ENCODE measurements at regions not wholly inside any gene's neighbourhood (a gene's known extent, or its start where the extent isn't known, plus 50 kb on each side); places are given as distances from the start of the nearest gene placed in this dataset.

DNA sequence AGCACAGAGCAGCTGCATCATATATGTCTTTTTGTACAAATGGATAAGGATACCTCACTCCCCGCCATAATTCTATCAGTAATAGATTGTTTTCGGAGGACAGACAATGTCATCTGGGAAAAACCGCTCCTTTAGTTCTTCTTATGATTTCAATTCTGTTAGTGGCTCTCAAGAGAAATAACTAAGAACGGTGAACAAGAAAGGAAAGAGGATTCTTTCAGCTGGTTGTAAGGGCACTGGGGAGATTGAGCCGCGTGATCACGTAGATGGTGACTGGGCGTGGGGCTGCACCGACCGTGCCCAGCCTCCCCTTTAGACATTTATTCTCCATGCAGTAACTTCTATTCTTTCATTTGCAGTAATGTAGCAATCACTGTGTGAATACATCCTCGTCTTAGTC, 99.4 kb upstream of the PEG3 start:
- H3K36me3 ChIP-seq (ENCODE audit: insufficient read depth): no peaks in the 10 kb centered on the region
- no peaks in the 10 kb centered on the region for H4K20me1 ChIP-seq (ENCODE audit: insufficient read depth)
- peaks cover 5% of the 10 kb centered on the region; the same call in 1 of the 2 replicates for H3K27me3 ChIP-seq (ENCODE audit: insufficient read depth, low read depth)
- no peaks in the 10 kb centered on the region for H3K4me1 ChIP-seq (ENCODE audit: low read depth, poor library complexity, severe bottlenecking)
- no peak overlapping the region for H2AFZ ChIP-seq (ENCODE audit: low read depth)
- no peak overlapping the region for H3K4me2 ChIP-seq
- no peak overlapping the region for H3K4me3 ChIP-seq (IDR thresholded peaks at IDR 0.05; ENCODE audit: insufficient read depth, low read depth, low read length)
- H3K9ac ChIP-seq: no peak overlapping the region
- H3K27ac ChIP-seq: no peak overlapping the region
- TF ChIP-seq CTCF (conservative IDR thresholded peaks at IDR 0.05; ENCODE audit: low read depth, low read length): no peak
- no peaks in the 10 kb centered on the region for H3K79me2 ChIP-seq (ENCODE audit: insufficient read depth, low read depth)

GRCh38 chr19:56942756-56943155, 102.2 kb upstream of the PEG3 start:
- no peak for TF ChIP-seq CTCF (conservative IDR thresholded peaks at IDR 0.05; ENCODE audit: low read depth, low read length)
- no peak overlapping the region for H3K27ac ChIP-seq
- H3K4me3 ChIP-seq (IDR thresholded peaks at IDR 0.05; ENCODE audit: insufficient read depth, low read depth, low read length): no peak overlapping the region
- H3K4me2 ChIP-seq: no peak overlapping the region
- no peaks in the 10 kb centered on the region for H3K79me2 ChIP-seq (ENCODE audit: insufficient read depth, low read depth)
- H3K9ac ChIP-seq: no peak overlapping the region
- no peaks in the 10 kb centered on the region for H3K4me1 ChIP-seq (ENCODE audit: low read depth, poor library complexity, severe bottlenecking)
- peaks cover 3% of the 10 kb centered on the region; the same call in 1 of the 2 replicates for H3K27me3 ChIP-seq (ENCODE audit: insufficient read depth, low read depth)
- H4K20me1 ChIP-seq (ENCODE audit: insufficient read depth): no peaks in the 10 kb centered on the region
- H2AFZ ChIP-seq (ENCODE audit: low read depth): no peak overlapping the region
- H3K36me3 ChIP-seq (ENCODE audit: insufficient read depth): no peaks in the 10 kb centered on the region

DNA sequence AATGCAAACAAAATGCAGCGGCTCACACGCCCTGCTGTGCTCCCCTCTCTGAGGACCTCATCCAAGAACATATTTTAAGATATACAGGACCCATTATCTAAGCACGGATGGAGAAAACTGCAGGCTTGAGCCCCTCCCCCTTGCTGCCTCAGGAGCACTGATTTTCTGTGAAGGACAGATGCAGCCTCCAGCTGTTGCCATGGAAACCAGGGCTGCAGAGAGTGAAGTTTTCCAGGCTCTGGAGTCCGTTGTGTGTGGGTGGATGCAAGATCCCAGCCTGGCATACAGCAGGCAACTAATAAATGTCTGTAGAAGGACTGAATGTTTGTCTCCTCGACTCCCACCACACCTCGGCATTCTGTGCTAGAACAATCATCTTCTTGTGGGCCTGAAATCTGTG, 105.6 kb upstream of the PEG3 start:
- Histone ChIP-seq H3K36me3 (ENCODE audit: insufficient read depth) (no peaks in the 10 kb centered on the region), H2AFZ (ENCODE audit: low read depth) (no peak overlapping the region), H3K79me2 (ENCODE audit: insufficient read depth, low read depth) (no peaks in the 10 kb centered on the region), H3K4me3 (IDR thresholded peaks at IDR 0.05; ENCODE audit: insufficient read depth, low read depth, low read length) (no peak overlapping the region), H3K4me2 (no peak overlapping the region), H3K27me3 (ENCODE audit: insufficient read depth, low read depth) (no peaks in the 10 kb centered on the region; the same call in 1 of the 2 replicates), H3K9ac (no peak overlapping the region), H3K4me1 (ENCODE audit: low read depth, poor library complexity, severe bottlenecking) (no peaks in the 10 kb centered on the region), H3K27ac (no peak overlapping the region), H4K20me1 (ENCODE audit: insufficient read depth) (no peaks in the 10 kb centered on the region)
- TF ChIP-seq CTCF (conservative IDR thresholded peaks at IDR 0.05; ENCODE audit: low read depth, low read length): no peak

- no peak for TF ChIP-seq CTCF (conservative IDR thresholded peaks at IDR 0.05; ENCODE audit: low read depth, low read length)
- no peaks in the 10 kb centered on the region; the same call in 1 of the 2 replicates for H3K27me3 ChIP-seq (ENCODE audit: insufficient read depth, low read depth)
- no peaks in the 10 kb centered on the region for H3K4me1 ChIP-seq (ENCODE audit: low read depth, poor library complexity, severe bottlenecking)
- H3K4me3 ChIP-seq (IDR thresholded peaks at IDR 0.05; ENCODE audit: insufficient read depth, low read depth, low read length): no peak overlapping the region
- no peak overlapping the region for H3K4me2 ChIP-seq
- H3K27ac ChIP-seq: no peak overlapping the region
- no peaks in the 10 kb centered on the region for H4K20me1 ChIP-seq (ENCODE audit: insufficient read depth)
- H2AFZ ChIP-seq (ENCODE audit: low read depth): no peak overlapping the region
- H3K36me3 ChIP-seq (ENCODE audit: insufficient read depth): no peaks in the 10 kb centered on the region
- no peak overlapping the region for H3K9ac ChIP-seq
- H3K79me2 ChIP-seq (ENCODE audit: insufficient read depth, low read depth): no peaks in the 10 kb centered on the region
These were observed 106.7 kb upstream of the PEG3 start for GRCh38 chr19:56947206-56947605.

All from KMS-11 (cell line).